ENCODE measurements at regions not wholly inside any gene's neighbourhood (a gene's known extent, or its start where the extent isn't known, plus 50 kb on each side); places are given as distances from the start of the nearest gene placed in this dataset.

- H3K4me3 ChIP-seq (ENCODE audit: low read length, poor library complexity, severe bottlenecking) = no peak overlapping the region
- no peaks in the 10 kb centered on the region for H3K27me3 ChIP-seq (ENCODE audit: insufficient read depth, low read length, poor library complexity, severe bottlenecking)
- no peaks in the 10 kb centered on the region for H4K20me1 ChIP-seq (ENCODE audit: insufficient read depth, low read length, poor library complexity, severe bottlenecking)
- H3K9me3 ChIP-seq (ENCODE audit: insufficient read depth, low read depth, low read length) = no peaks in the 10 kb centered on the region
- no peaks in the 10 kb centered on the region for H3K36me3 ChIP-seq (ENCODE audit: insufficient read depth, low read length)
- no peak overlapping the region for H3K4me2 ChIP-seq (ENCODE audit: low read depth, low read length, poor library complexity, severe bottlenecking)
- H2AFZ ChIP-seq (ENCODE audit: low read length) = no peak overlapping the region
- H3K9me2 ChIP-seq (replicated peaks; ENCODE audit: low read depth, low read length) = no peaks in the 10 kb centered on the region
- H3K4me1 ChIP-seq (ENCODE audit: insufficient read depth, low read length, poor library complexity, severe bottlenecking) = no peaks in the 10 kb centered on the region
- TF ChIP-seq, protein P1, sequence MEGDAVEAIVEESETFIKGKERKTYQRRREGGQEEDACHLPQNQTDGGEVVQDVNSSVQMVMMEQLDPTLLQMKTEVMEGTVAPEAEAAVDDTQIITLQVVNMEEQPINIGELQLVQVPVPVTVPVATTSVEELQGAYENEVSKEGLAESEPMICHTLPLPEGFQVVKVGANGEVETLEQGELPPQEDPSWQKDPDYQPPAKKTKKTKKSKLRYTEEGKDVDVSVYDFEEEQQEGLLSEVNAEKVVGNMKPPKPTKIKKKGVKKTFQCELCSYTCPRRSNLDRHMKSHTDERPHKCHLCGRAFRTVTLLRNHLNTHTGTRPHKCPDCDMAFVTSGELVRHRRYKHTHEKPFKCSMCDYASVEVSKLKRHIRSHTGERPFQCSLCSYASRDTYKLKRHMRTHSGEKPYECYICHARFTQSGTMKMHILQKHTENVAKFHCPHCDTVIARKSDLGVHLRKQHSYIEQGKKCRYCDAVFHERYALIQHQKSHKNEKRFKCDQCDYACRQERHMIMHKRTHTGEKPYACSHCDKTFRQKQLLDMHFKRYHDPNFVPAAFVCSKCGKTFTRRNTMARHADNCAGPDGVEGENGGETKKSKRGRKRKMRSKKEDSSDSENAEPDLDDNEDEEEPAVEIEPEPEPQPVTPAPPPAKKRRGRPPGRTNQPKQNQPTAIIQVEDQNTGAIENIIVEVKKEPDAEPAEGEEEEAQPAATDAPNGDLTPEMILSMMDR (conservative IDR thresholded peaks at IDR 0.05; ENCODE audit: low read length) = no peak
- no peak for TF ChIP-seq EZH2phosphoT487 (IDR thresholded peaks at IDR 0.05; ENCODE audit: borderline replicate concordance)
- no peaks in the 10 kb centered on the region for H3F3A ChIP-seq (ENCODE audit: low read depth)
- H3K79me2 ChIP-seq (ENCODE audit: insufficient read depth, low read length) = no peaks in the 10 kb centered on the region
- no peak overlapping the region for H3K9ac ChIP-seq (ENCODE audit: low read depth, low read length, poor library complexity, severe bottlenecking)
These were observed 161.8 kb upstream of the GRIK2 start for GRCh38 chr6:101231606-101232235.

DNA sequence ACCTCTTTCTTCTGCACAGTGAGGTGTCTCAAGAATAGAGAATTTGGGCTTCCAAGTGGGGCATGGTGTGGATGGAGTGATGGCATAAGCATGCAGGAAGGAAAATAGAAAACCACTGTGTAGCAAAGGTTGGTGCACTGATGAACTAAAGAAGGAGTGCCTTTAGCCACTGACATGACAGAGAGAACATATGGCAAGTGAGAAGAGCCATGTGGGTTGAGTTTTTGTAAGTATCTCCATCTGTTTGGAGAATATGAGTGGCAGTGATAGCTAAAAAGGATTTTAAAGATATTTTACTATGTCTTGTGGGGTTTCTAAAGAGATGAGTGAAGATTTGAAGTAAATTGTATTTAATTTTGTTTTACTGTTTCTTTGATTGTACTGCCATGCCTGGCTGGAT, 160.5 kb upstream of the GRIK2 start:
- Histone ChIP-seq H3K4me2 (ENCODE audit: low read depth, low read length, poor library complexity, severe bottlenecking) (no peak overlapping the region), H3K9ac (ENCODE audit: low read depth, low read length, poor library complexity, severe bottlenecking) (no peak overlapping the region), H3K9me2 (replicated peaks; ENCODE audit: low read depth, low read length) (no peaks in the 10 kb centered on the region), H3K27me3 (ENCODE audit: insufficient read depth, low read length, poor library complexity, severe bottlenecking) (no peaks in the 10 kb centered on the region), H2AFZ (ENCODE audit: low read length) (no peak overlapping the region), H3F3A (ENCODE audit: low read depth) (no peaks in the 10 kb centered on the region), H3K79me2 (ENCODE audit: insufficient read depth, low read length) (no peaks in the 10 kb centered on the region), H3K9me3 (ENCODE audit: insufficient read depth, low read depth, low read length) (no peaks in the 10 kb centered on the region), H4K20me1 (ENCODE audit: insufficient read depth, low read length, poor library complexity, severe bottlenecking) (no peaks in the 10 kb centered on the region), H3K4me3 (ENCODE audit: low read length, poor library complexity, severe bottlenecking) (no peak overlapping the region), H3K36me3 (ENCODE audit: insufficient read depth, low read length) (no peaks in the 10 kb centered on the region), H3K4me1 (ENCODE audit: insufficient read depth, low read length, poor library complexity, severe bottlenecking) (no peaks in the 10 kb centered on the region)
- TF ChIP-seq EZH2phosphoT487 (IDR thresholded peaks at IDR 0.05; ENCODE audit: borderline replicate concordance) = no peak
- TF ChIP-seq, protein P1 (conservative IDR thresholded peaks at IDR 0.05; ENCODE audit: low read length) = no peak

GRCh38 chr6:101236709-101237108, 156.8 kb upstream of the GRIK2 start:
- Histone ChIP-seq H4K20me1 (ENCODE audit: insufficient read depth, low read length, poor library complexity, severe bottlenecking) (no peaks in the 10 kb centered on the region), H3K4me2 (ENCODE audit: low read depth, low read length, poor library complexity, severe bottlenecking) (no peak overlapping the region), H3K79me2 (ENCODE audit: insufficient read depth, low read length) (no peaks in the 10 kb centered on the region), H2AFZ (ENCODE audit: low read length) (no peak overlapping the region), H3K27me3 (ENCODE audit: insufficient read depth, low read length, poor library complexity, severe bottlenecking) (no peaks in the 10 kb centered on the region), H3K36me3 (ENCODE audit: insufficient read depth, low read length) (no peaks in the 10 kb centered on the region), H3F3A (ENCODE audit: low read depth) (no peaks in the 10 kb centered on the region), H3K9me2 (replicated peaks; ENCODE audit: low read depth, low read length) (no peaks in the 10 kb centered on the region), H3K9ac (ENCODE audit: low read depth, low read length, poor library complexity, severe bottlenecking) (no peak overlapping the region), H3K4me3 (ENCODE audit: low read length, poor library complexity, severe bottlenecking) (no peak overlapping the region), H3K9me3 (ENCODE audit: insufficient read depth, low read depth, low read length) (no peaks in the 10 kb centered on the region), H3K4me1 (ENCODE audit: insufficient read depth, low read length, poor library complexity, severe bottlenecking) (no peaks in the 10 kb centered on the region)
- TF ChIP-seq, protein P1 (conservative IDR thresholded peaks at IDR 0.05; ENCODE audit: low read length) = no peak
- TF ChIP-seq EZH2phosphoT487 (IDR thresholded peaks at IDR 0.05; ENCODE audit: borderline replicate concordance) = no peak

All from Loucy (cell line).